K562 (cell line): ENCODE measurements at regions not wholly inside any gene's neighbourhood (a gene's known extent, or its start where the extent isn't known, plus 50 kb on each side); places are given as distances from the start of the nearest gene placed in this dataset.
A peak's percentile ranks its signal among the peaks of the same experiment; 100 is the strongest.

Experiments used
- ATAC-seq: fragments of 200-7000 bp; cut with Tn5 transposase; 3 replicates; pipeline ENCODE4 v1.9.1; 2020; ENCODE audit warnings: moderate library complexity
- BruUV-seq: library from RNA; stranded (reverse); fragments of 400-500 nt; replicated peaks from 2 replicates; lab custom pipeline; 2021; lab: Mats Ljungman, UMichigan
- CTCF ChIA-PET: fragments of 300-600 bp; formaldehyde crosslinking; extraction: SDS; loops from one replicate; lab custom pipeline; 2021; ENCODE audit warnings: low intra/inter-chr PET ratio; lab: Yijun Ruan, JAX
- POLR2A ChIA-PET: fragments of 300-600, 350-650 bp; sonication (Branson Sonifier 250); formaldehyde crosslinking; extraction: SDS; loops from one replicate; lab custom pipeline; 2021; ENCODE audit warnings: antibody characterized with exemption, inconsistent platforms; lab: Yijun Ruan, JAX
- DNase-seq, 4 experiments: peaks; one replicate each; pipeline versions ENCODE4 v3.0.0 to v3.0.0-alpha.2; 2011 to 2018; ENCODE audit warnings: low spot score in 3 of 4, mixed read lengths in 3 of 4; ENCODE audit errors: extremely low read depth in 1 of 4
- FAIRE-seq: peaks from 2 replicates; lab custom pipeline; 2011; peaks lifted over from hg19 to GRCh38; lab: Jason Lieb, UNC
- H2AFZ ChIP-seq: 2 replicates; pipeline ENCODE4 v1.6.0; 2011; ENCODE audit warnings: low read depth, low read length, control low read depth, inconsistent platforms
- H3K27ac ChIP-seq: fragments of 200-600 bp; 3 replicates; pipeline ENCODE4 v1.8.0; 2011; ENCODE audit warnings: low read depth, mild to moderate bottlenecking, control low read depth, inconsistent platforms, low read length, moderate library complexity, mixed read lengths; ENCODE audit errors: extremely low read depth
- H3K27me3 ChIP-seq, 2 experiments: fragments of 300-600 bp in 1 of 2; 2 replicates in 1 of 2; 3 replicates in 1 of 2; pipeline versions ENCODE4 v1.6.0 to v1.8.0; 2011; ENCODE audit warnings: inconsistent platforms in 2 of 2, low read length in 2 of 2, mild to moderate bottlenecking in 1 of 2, mixed read lengths in 1 of 2, moderate library complexity in 1 of 2; ENCODE audit not compliant: control insufficient read depth in 2 of 2, insufficient read depth in 2 of 2
- H3K36me3 ChIP-seq: fragments of 300-600 bp; 3 replicates; pipeline ENCODE4 v1.8.0; 2011; ENCODE audit warnings: mild to moderate bottlenecking, low read length, inconsistent platforms; ENCODE audit not compliant: control insufficient read depth, insufficient read depth
- H3K4me1 ChIP-seq, 2 experiments: fragments of 200-600 bp in 1 of 2; replicated peaks in 1 of 2; 2 replicates in 1 of 2; 3 replicates in 1 of 2; pipeline versions ENCODE4 v1.5.1 to v1.8.0; 2011; ENCODE audit warnings: inconsistent platforms in 2 of 2, low read length in 2 of 2, mild to moderate bottlenecking in 1 of 2, mixed read lengths in 1 of 2, moderate library complexity in 1 of 2; ENCODE audit not compliant: control insufficient read depth in 2 of 2, insufficient read depth in 2 of 2
- H3K4me2 ChIP-seq: 2 replicates; pipeline ENCODE4 v1.6.1; 2011; ENCODE audit warnings: low read length, control low read depth, inconsistent platforms, mixed read lengths; ENCODE audit not compliant: insufficient read depth
- H3K4me3 ChIP-seq: fragments of 200-600 bp; sonication (generic), shearing (Covaris generic); 2 replicates; pipeline ENCODE4 v1.5.1; 2016; ENCODE audit warnings: control low read depth, inconsistent platforms
- H3K79me2 ChIP-seq: fragments of 200-600 bp; 3 replicates; pipeline ENCODE4 v1.8.0; 2011; ENCODE audit warnings: low read length, inconsistent platforms; ENCODE audit not compliant: control insufficient read depth, insufficient read depth
- H3K9ac ChIP-seq, 2 experiments: 2 replicates each; pipeline versions ENCODE4 v1.6.0 to v1.6.1; 2011; ENCODE audit warnings: low read depth in 2 of 2, low read length in 2 of 2, control low read depth in 1 of 2, inconsistent platforms in 1 of 2, mild to moderate bottlenecking in 1 of 2, mixed read lengths in 1 of 2; ENCODE audit not compliant: insufficient read depth in 1 of 2
- H3K9me1 ChIP-seq: one replicate; pipeline ENCODE4 v1.6.0; 2011; ENCODE audit warnings: inconsistent platforms, mild to moderate bottlenecking, low read length, moderate library complexity; ENCODE audit not compliant: control insufficient read depth, insufficient read depth
- H3K9me3 ChIP-seq: replicated peaks from 2 replicates; pipeline ENCODE4 v1.5.1; 2011; ENCODE audit warnings: low read depth, low read length, inconsistent platforms; ENCODE audit not compliant: control insufficient read depth, insufficient read depth
- H4K20me1 ChIP-seq: replicated peaks from 2 replicates; pipeline ENCODE4 v1.6.1; 2011; ENCODE audit warnings: low read length, inconsistent platforms, mixed read lengths; ENCODE audit not compliant: control insufficient read depth, insufficient read depth
- C11orf30 ChIP-seq: fragments of 450-650 bp; IDR thresholded peaks from 2 replicates; pipeline ENCODE4 v1.6.1; 2016; ENCODE audit warnings: low read depth, mild to moderate bottlenecking
- CC2D1A ChIP-seq: fragments of 450-650 bp; IDR thresholded peaks from 2 replicates; pipeline ENCODE4 v1.6.1; 2017; ENCODE audit warnings: mild to moderate bottlenecking
- EP400 ChIP-seq: fragments of 450-650 bp; IDR thresholded peaks from 2 replicates; pipeline ENCODE4 v1.6.1; 2017; ENCODE audit warnings: antibody characterized with exemption, mild to moderate bottlenecking, moderate library complexity
- MAFF ChIP-seq: IDR thresholded peaks from 2 replicates; pipeline ENCODE4 v1.6.1; 2012; ENCODE audit warnings: low read length, improper control_type of control experiment
- RBM34 ChIP-seq: fragments of 200-400 bp; formaldehyde crosslinking; IDR thresholded peaks from 2 replicates; pipeline ENCODE4 v1.6.1; 2018; ENCODE audit warnings: low read length, borderline replicate concordance; ENCODE audit not compliant: insufficient read depth
- ZNF316 ChIP-seq: fragments of 450-650 bp; IDR thresholded peaks from 2 replicates; pipeline ENCODE4 v1.6.1; 2016
- WGBS: fragments of 100-300 bp; shearing (Covaris generic); methylation state at CpG from one replicate; pipeline ENCODE4 v1.1.6; 2016; ENCODE audit warnings: low coverage, mixed read lengths; ENCODE audit not compliant: insufficient coverage; ENCODE audit errors: missing lambda C conversion rate; 5-methylcytosine and 5-hydroxymethylcytosine counted together
- in situ Hi-C: fragments of 300-500 bp; cut with MboI; formaldehyde crosslinking; loops from 4 replicates; pipeline ENCODE4 v1.15.0; 2018; ENCODE audit warnings: inconsistent platforms, mixed read lengths
- intact Hi-C: fragments of 100-400 bp; cut with micrococcal nuclease; formaldehyde crosslinking; loops from 2 replicates; pipeline ENCODE4 v1.14.2; 2022
- TF ChIP-seq, protein P1 (sequence below): fragments of 450-650 bp; formaldehyde crosslinking; IDR thresholded peaks from 2 replicates; pipeline ENCODE4 v1.4.0; 2020; ENCODE audit warnings: mild to moderate bottlenecking

DNA sequence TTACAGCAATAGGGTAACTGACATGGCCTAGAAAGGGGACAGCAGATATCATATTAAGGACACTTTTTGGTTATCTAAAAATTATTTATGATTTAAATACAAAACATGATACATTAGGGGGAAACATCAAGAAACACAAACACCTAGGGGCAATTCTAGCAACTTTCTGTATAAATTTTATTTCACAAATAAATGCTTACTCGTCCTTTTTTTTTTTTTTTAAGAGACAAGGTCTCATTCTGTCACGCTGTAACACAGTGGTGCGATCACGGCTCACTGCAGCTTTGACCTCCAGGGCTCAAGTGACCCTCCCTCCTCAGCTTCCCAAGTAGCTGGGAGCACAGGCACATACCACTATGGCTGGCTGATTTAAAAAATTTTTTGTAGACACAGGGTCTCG, 151.8 kb upstream of the BCOR start:
- H3K79me2 ChIP-seq: no peaks in the 10 kb centered on the region
- CTCF ChIA-PET: no interaction called here
- no peaks in the 10 kb centered on the region for H3K36me3 ChIP-seq
- no peaks in the 10 kb centered on the region for H3K9me3 ChIP-seq
- in situ Hi-C loops (no loop called here), intact Hi-C loops (loop anchor here (5.0 kb wide), 1 partner anchor 142 kb away; no protein-coding TSS in a partner anchor)
- BruUV-seq: no TSS peak
- H3K4me2 ChIP-seq: no peak overlapping the region
- no peak overlapping the region for H3K9ac ChIP-seq
- peak; percentile 62; the same call in 1 of the 2 replicates for TF ChIP-seq C11orf30
- TF ChIP-seq EP400: no peak
- TF ChIP-seq ZNF316: peak; percentile 89
- TF ChIP-seq MAFF: peak; percentile 40; the same call in 1 of the 2 replicates
- TF ChIP-seq, protein P1, sequence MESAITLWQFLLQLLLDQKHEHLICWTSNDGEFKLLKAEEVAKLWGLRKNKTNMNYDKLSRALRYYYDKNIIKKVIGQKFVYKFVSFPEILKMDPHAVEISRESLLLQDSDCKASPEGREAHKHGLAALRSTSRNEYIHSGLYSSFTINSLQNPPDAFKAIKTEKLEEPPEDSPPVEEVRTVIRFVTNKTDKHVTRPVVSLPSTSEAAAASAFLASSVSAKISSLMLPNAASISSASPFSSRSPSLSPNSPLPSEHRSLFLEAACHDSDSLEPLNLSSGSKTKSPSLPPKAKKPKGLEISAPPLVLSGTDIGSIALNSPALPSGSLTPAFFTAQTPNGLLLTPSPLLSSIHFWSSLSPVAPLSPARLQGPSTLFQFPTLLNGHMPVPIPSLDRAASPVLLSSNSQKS (CRISPR knock-in tag): no peak
- TF ChIP-seq RBM34: no peak
- TF ChIP-seq CC2D1A: no peak
- TF ChIP-seq, all 486 proteins: peak for 3
- no peak overlapping the region for H3K4me3 ChIP-seq
- no peak for DNase-seq
- FAIRE-seq: no peak
- POLR2A ChIA-PET: no interaction called here
- no peak overlapping the region for H3K27ac ChIP-seq
- ATAC-seq: no peak
- H2AFZ ChIP-seq: peak overlapping the region; percentile 45; the same call in 1 of the 2 replicates
- peaks cover 3 to 32% of the 10 kb centered on the region in 2 experiments; a peak in 4 of 5 replicates for H3K4me1 ChIP-seq
- no peaks in the 10 kb centered on the region for H3K9me1 ChIP-seq
- H3K27me3 ChIP-seq: no peaks in the 10 kb centered on the region
- no peaks in the 10 kb centered on the region for H4K20me1 ChIP-seq
- WGBS: 37% methylated on average over 5 of the region's 5 CpGs
